GM23338 (cell line): ENCODE measurements at regions not wholly inside any gene's neighbourhood (a gene's known extent, or its start where the extent isn't known, plus 50 kb on each side); places are given as distances from the start of the nearest gene placed in this dataset.

Experiments used
- ATAC-seq: fragments of 200-7000 bp; cut with Tn5 transposase; 3 replicates; pipeline ENCODE4 v1.9.1; 2020
- DNase-seq: peaks from one replicate; pipeline ENCODE4 v3.0.0-alpha.2; 2015; ENCODE audit warnings: low spot score
- H2AFZ ChIP-seq: fragments of 200-600 bp; sonication (generic); 2 replicates; pipeline ENCODE4 v1.8.0; 2016; ENCODE audit warnings: antibody characterized with exemption, mild to moderate bottlenecking, moderate library complexity
- H3F3A ChIP-seq: fragments of 200-600 bp; sonication (generic); replicated peaks from 2 replicates; pipeline ENCODE4 v1.8.0; 2017; ENCODE audit warnings: antibody characterized with exemption, mixed run types, low read depth
- H3K27ac ChIP-seq: fragments of 200-600 bp; sonication (generic); 2 replicates; pipeline ENCODE4 v1.6.1; 2016; ENCODE audit warnings: low read depth
- H3K27me3 ChIP-seq: fragments of 200-600 bp; sonication (generic); 2 replicates; pipeline ENCODE4 v1.8.0; 2016; ENCODE audit warnings: mild to moderate bottlenecking, mixed run types, moderate library complexity; ENCODE audit not compliant: insufficient read depth
- H3K36me3 ChIP-seq: fragments of 200-600 bp; sonication (generic); 2 replicates; pipeline ENCODE4 v1.8.0; 2016; ENCODE audit warnings: mild to moderate bottlenecking; ENCODE audit not compliant: insufficient read depth
- H3K4me1 ChIP-seq: fragments of 200-600 bp; sonication (generic); 2 replicates; pipeline ENCODE4 v1.8.0; 2016; ENCODE audit warnings: mild to moderate bottlenecking, moderate library complexity; ENCODE audit not compliant: insufficient read depth
- H3K4me2 ChIP-seq: fragments of 200-600 bp; sonication (generic); 2 replicates; pipeline ENCODE4 v1.7.1; 2017; ENCODE audit warnings: mixed run types
- H3K4me3 ChIP-seq: fragments of 200-600 bp; sonication (generic); 2 replicates; pipeline ENCODE4 v1.6.1; 2016; ENCODE audit warnings: mixed run types
- H3K79me2 ChIP-seq: fragments of 200-600 bp; sonication (generic); replicated peaks from 2 replicates; pipeline ENCODE4 v1.8.0; 2017; ENCODE audit warnings: mild to moderate bottlenecking; ENCODE audit not compliant: insufficient read depth
- H3K9me2 ChIP-seq: fragments of 200-600 bp; sonication (generic); 2 replicates; pipeline ENCODE4 v1.8.0; 2017; ENCODE audit not compliant: insufficient read depth
- H4K20me1 ChIP-seq: fragments of 200-600 bp; sonication (generic); replicated peaks from 2 replicates; pipeline ENCODE4 v1.8.0; 2017; ENCODE audit warnings: mild to moderate bottlenecking; ENCODE audit not compliant: insufficient read depth
- H3K27ac Mint-ChIP-seq: 2 replicates; pipeline ENCODE4 v1.8.0; 2020; ENCODE audit warnings: inconsistent platforms, mild to moderate bottlenecking, moderate library complexity, mixed read lengths
- H3K27me3 Mint-ChIP-seq: 3 replicates; pipeline ENCODE4 v1.8.0; 2022; ENCODE audit warnings: low read depth, mild to moderate bottlenecking, moderate library complexity, mixed read lengths, inconsistent platforms; ENCODE audit not compliant: insufficient read depth, poor library complexity
- H3K36me3 Mint-ChIP-seq: 3 replicates; pipeline ENCODE4 v1.8.0; 2021; ENCODE audit warnings: low read depth, mild to moderate bottlenecking, inconsistent platforms, moderate library complexity, mixed read lengths
- H3K4me1 Mint-ChIP-seq: 3 replicates; pipeline ENCODE4 v1.8.0; 2020; ENCODE audit warnings: mild to moderate bottlenecking, inconsistent platforms, mixed read lengths
- H3K4me3 Mint-ChIP-seq: 3 replicates; pipeline ENCODE4 v1.8.0; 2021; ENCODE audit warnings: moderate library complexity, mild to moderate bottlenecking, inconsistent platforms, mixed read lengths
- H3K9me3 Mint-ChIP-seq: 3 replicates; pipeline ENCODE4 v1.8.0; 2020; ENCODE audit warnings: moderate library complexity, mild to moderate bottlenecking, inconsistent platforms, mixed read lengths
- JUNB ChIP-seq: IDR thresholded peaks from one replicate; pipeline ENCODE4 v1.6.1; 2016; ENCODE audit warnings: antibody characterized with exemption; ENCODE audit not compliant: unreplicated experiment
- NANOG ChIP-seq: IDR thresholded peaks from 2 replicates; pipeline ENCODE4 v1.6.1; 2016; ENCODE audit warnings: antibody characterized with exemption, borderline replicate concordance
- POLR2AphosphoS5 ChIP-seq: IDR thresholded peaks from 2 replicates; pipeline ENCODE4 v1.6.1; 2016; ENCODE audit warnings: antibody characterized with exemption, low read depth
- REST ChIP-seq: IDR thresholded peaks from one replicate; pipeline ENCODE4 v1.6.1; 2018; ENCODE audit warnings: antibody characterized with exemption; ENCODE audit not compliant: unreplicated experiment
- STAT1 ChIP-seq: IDR thresholded peaks from one replicate; pipeline ENCODE4 v1.6.1; 2016; ENCODE audit warnings: antibody characterized with exemption; ENCODE audit not compliant: unreplicated experiment
- ZNF114 ChIP-seq: fragments of 250-450 bp; sonication (Bioruptor Pico); IDR thresholded peaks from 2 replicates; pipeline ENCODE4 v1.5.0; 2020; ENCODE audit warnings: mild to moderate bottlenecking, moderate library complexity
- ZNF331 ChIP-seq: fragments of 250-450 bp; sonication (Bioruptor Pico); IDR thresholded peaks from 2 replicates; pipeline ENCODE4 v1.5.0; 2020; ENCODE audit warnings: low read depth, mild to moderate bottlenecking, moderate library complexity

- TF ChIP-seq REST (no peak), NANOG (no peak)
Observed at GRCh38 chr3:163450698-163451097, 1627.6 kb downstream of the SI start (continued).

GRCh38 chr3:163438760-163439159 is 1639.5 kb downstream of the SI start:
- Histone ChIP-seq H3K4me3 (no peak overlapping the region), H3K36me3 (no peaks in the 10 kb centered on the region), H4K20me1 (no peaks in the 10 kb centered on the region), H3K4me1 (no peaks in the 10 kb centered on the region), H3K9me2 (peaks cover 3% of the 10 kb centered on the region; the same call in 1 of the 2 replicates), H3F3A (no peaks in the 10 kb centered on the region), H3K4me2 (no peak overlapping the region), H3K27me3 (no peaks in the 10 kb centered on the region), H3K79me2 (no peaks in the 10 kb centered on the region), H3K27ac (no peak overlapping the region), H2AFZ (no peak overlapping the region)
- DNase-seq (no peak), ATAC-seq (no peak)
- no peaks in the 10 kb centered on the region for H3K4me1 Mint-ChIP-seq
- no peak overlapping the region for H3K27ac Mint-ChIP-seq
- TF ChIP-seq REST (no peak), ZNF331 (CRISPR knock-in tag) (no peak), ZNF114 (CRISPR knock-in tag) (no peak), NANOG (no peak), POLR2AphosphoS5 (no peak), STAT1 (no peak), JUNB (no peak)
- H3K9me3 Mint-ChIP-seq: peaks cover 9% of the 10 kb centered on the region; the same call in 2 of the 3 replicates
- H3K4me3 Mint-ChIP-seq: no peak overlapping the region
- no peaks in the 10 kb centered on the region for H3K36me3 Mint-ChIP-seq
- H3K27me3 Mint-ChIP-seq: no peaks in the 10 kb centered on the region
